Suprapubic skin (tissue), 4 donors: ENCODE measurements at regions not wholly inside any gene's neighbourhood (a gene's known extent, or its start where the extent isn't known, plus 50 kb on each side); places are given as distances from the start of the nearest gene placed in this dataset.

ENCODE experiments used
- DNase-seq, 2 donors: peaks; one replicate each; pipeline ENCODE4 v3.0.0-alpha.2; 2019; ENCODE audit warnings: low spot score in 2 of 2
- H3K27ac ChIP-seq: fragments of 200-600 bp; sonication (generic); one replicate; pipeline ENCODE4 v1.5.1; 2019
- H3K27me3 ChIP-seq: fragments of 200-600 bp; sonication (generic); one replicate; pipeline ENCODE4 v1.5.1; 2019
- H3K36me3 ChIP-seq: fragments of 200-600 bp; sonication (generic); one replicate; pipeline ENCODE4 v1.5.1; 2019
- H3K4me1 ChIP-seq: fragments of 200-600 bp; sonication (generic); one replicate; pipeline ENCODE4 v1.5.1; 2019
- H3K4me3 ChIP-seq: fragments of 200-600 bp; sonication (generic); one replicate; pipeline ENCODE4 v1.5.1; 2019; ENCODE audit warnings: mild to moderate bottlenecking
- H3K9me3 ChIP-seq: fragments of 200-600 bp; sonication (generic); one replicate; pipeline ENCODE4 v1.5.1; 2019
- EP300 ChIP-seq: sonication (generic); formaldehyde crosslinking; IDR thresholded peaks from one replicate; pipeline ENCODE4 v1.6.1; 2017; ENCODE audit warnings: antibody characterized with exemption
- POLR2A ChIP-seq, 2 donors: fragments of 450-650 bp; IDR thresholded peaks; one replicate each; pipeline ENCODE4 v1.6.1; 2017; ENCODE audit warnings: antibody characterized with exemption in 2 of 2, mild to moderate bottlenecking in 2 of 2, moderate library complexity in 2 of 2
- POLR2AphosphoS5 ChIP-seq, 3 donors: sonication (generic); formaldehyde crosslinking; IDR thresholded peaks; one replicate each; pipeline ENCODE4 v1.6.1; 2017; ENCODE audit warnings: antibody characterized with exemption in 3 of 3
- WGBS: methylation state at CpG from one replicate; pipeline ENCODE4 v1.1.5; 2018; 5-methylcytosine and 5-hydroxymethylcytosine counted together
- TF ChIP-seq, protein P1 (sequence below), 2 donors: fragments of 200-600 bp in 1 of 2; fragments of 450-650 bp in 1 of 2; sonication (generic) in 1 of 2; IDR thresholded peaks; one replicate each; pipeline ENCODE4 v1.5.1; 2016 to 2019; ENCODE audit warnings: antibody characterized with exemption in 2 of 2, mild to moderate bottlenecking in 1 of 2, moderate library complexity in 1 of 2

DNA sequence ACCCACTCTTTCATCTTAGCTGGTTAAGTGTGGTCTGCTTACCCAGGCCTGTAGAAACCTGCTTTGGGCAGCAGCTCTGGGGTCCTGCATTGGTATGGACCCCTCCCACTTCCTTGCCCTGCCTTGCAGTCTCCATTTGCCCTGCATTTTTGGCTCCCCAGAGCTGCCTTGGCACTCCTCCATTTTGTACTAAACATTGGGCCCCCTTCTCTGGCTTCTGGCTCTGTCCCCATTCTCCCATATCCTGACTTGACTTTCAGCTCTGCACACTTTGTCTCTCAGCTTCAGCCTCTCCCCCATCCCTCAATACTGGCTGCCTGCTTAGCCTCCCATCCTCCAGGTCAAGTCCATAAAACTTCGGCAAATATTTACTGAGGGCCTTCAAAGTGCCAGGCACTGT is 145.5 kb upstream of the PELI1 start:
- Histone ChIP-seq H3K27ac (no peak overlapping the region), H3K9me3 (no peaks in the 10 kb centered on the region), H3K27me3 (no peaks in the 10 kb centered on the region), H3K36me3 (no peaks in the 10 kb centered on the region), H3K4me1 (peaks cover 2% of the 10 kb centered on the region), H3K4me3 (no peak overlapping the region)
- TF ChIP-seq EP300 (no peak), POLR2AphosphoS5 (IDR thresholded peaks at IDR 0.05) (no peak), POLR2A (IDR thresholded peaks at IDR 0.05) (no peak)
- TF ChIP-seq, protein P1, sequence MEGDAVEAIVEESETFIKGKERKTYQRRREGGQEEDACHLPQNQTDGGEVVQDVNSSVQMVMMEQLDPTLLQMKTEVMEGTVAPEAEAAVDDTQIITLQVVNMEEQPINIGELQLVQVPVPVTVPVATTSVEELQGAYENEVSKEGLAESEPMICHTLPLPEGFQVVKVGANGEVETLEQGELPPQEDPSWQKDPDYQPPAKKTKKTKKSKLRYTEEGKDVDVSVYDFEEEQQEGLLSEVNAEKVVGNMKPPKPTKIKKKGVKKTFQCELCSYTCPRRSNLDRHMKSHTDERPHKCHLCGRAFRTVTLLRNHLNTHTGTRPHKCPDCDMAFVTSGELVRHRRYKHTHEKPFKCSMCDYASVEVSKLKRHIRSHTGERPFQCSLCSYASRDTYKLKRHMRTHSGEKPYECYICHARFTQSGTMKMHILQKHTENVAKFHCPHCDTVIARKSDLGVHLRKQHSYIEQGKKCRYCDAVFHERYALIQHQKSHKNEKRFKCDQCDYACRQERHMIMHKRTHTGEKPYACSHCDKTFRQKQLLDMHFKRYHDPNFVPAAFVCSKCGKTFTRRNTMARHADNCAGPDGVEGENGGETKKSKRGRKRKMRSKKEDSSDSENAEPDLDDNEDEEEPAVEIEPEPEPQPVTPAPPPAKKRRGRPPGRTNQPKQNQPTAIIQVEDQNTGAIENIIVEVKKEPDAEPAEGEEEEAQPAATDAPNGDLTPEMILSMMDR (IDR thresholded peaks at IDR 0.05), result no peak
- DNase-seq, result no peak
- 91% methylated on average over 1 of the region's 1 CpG for WGBS

DNA sequence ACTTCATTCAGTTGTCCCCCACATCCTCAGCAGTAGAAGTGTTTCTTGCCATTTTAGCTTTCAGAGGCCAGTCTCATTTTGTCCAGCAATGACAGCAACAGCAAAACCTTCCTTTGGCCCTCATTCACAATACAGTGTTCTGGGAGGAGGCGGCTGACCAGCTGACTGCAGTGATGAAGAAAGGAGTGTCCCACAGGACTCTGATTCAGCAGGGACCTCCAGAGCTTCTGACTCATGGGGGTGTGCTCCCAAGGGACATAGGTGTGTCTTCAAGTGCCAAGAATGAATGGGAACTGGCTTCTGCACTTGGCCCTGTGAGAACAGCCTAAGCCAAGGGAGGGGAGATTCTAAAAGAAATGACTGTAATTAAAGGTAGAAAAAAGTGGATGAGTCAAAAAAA is 147.0 kb upstream of the PELI1 start:
- Histone ChIP-seq H3K27ac (no peak overlapping the region), H3K27me3 (no peaks in the 10 kb centered on the region)
- 85% methylated on average over 1 of the region's 1 CpG for WGBS

DNA sequence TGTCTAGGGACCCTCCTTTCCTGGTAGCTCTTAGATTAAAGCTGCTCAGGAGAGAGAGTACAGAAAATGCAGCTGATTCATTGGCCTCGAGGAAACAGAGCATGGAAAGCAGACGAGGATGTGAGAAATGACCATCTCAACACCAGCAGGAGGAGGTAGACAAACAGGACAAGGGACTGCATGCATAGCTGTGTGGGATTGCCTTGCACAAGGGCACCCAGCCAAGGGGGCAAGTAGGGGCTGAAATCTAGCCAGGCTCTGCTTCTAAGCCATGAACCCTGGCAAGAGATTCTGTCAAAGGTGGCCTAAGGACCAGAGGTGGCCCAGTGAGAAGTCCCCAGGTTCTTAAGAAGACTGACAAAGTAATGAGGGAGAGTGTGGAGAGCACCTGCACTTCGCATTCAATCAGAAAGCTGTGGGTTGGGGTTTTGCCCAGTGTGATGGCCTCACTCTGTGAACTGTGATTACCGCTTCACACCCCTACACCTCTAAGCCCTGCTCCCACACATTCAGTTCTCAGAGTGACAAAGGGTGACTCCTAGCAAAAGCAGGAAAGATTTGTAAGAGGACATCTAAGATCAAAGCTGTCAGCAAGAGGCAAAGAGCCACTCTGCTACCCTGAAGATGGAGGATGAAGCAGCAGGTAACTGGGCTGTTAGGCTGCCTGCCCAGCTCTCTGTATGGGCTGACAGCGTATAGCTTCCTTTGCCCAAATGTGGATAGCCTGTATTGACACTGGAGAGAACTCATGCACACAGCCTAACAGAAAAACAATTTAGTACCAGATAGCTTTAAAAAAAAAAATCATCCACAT is 151.3 kb upstream of the PELI1 start:
- no peak overlapping the region for H3K27ac ChIP-seq
- DNase-seq, result no peak
- no peaks in the 10 kb centered on the region for H3K4me1 ChIP-seq
- TF ChIP-seq POLR2AphosphoS5 (IDR thresholded peaks at IDR 0.05), result no peak
- no peak for TF ChIP-seq EP300
- TF ChIP-seq, protein P1 (IDR thresholded peaks at IDR 0.05), result no peak
- no peak for TF ChIP-seq POLR2A (IDR thresholded peaks at IDR 0.05)
- H3K36me3 ChIP-seq, result no peaks in the 10 kb centered on the region
- H3K9me3 ChIP-seq, result no peaks in the 10 kb centered on the region
- 72% methylated on average over 5 of the region's 5 CpGs for WGBS
- H3K27me3 ChIP-seq, result no peaks in the 10 kb centered on the region
- no peak overlapping the region for H3K4me3 ChIP-seq

More for the DNA sequence above, 147.0 kb upstream of the PELI1 start:
- Histone ChIP-seq H3K36me3 (no peaks in the 10 kb centered on the region), H3K4me3 (no peak overlapping the region), H3K4me1 (no peaks in the 10 kb centered on the region), H3K9me3 (no peaks in the 10 kb centered on the region)
- no peak for DNase-seq
- TF ChIP-seq EP300 (no peak), POLR2AphosphoS5 (IDR thresholded peaks at IDR 0.05) (no peak), POLR2A (IDR thresholded peaks at IDR 0.05) (no peak)
- TF ChIP-seq, protein P1 (IDR thresholded peaks at IDR 0.05), result no peak

DNA sequence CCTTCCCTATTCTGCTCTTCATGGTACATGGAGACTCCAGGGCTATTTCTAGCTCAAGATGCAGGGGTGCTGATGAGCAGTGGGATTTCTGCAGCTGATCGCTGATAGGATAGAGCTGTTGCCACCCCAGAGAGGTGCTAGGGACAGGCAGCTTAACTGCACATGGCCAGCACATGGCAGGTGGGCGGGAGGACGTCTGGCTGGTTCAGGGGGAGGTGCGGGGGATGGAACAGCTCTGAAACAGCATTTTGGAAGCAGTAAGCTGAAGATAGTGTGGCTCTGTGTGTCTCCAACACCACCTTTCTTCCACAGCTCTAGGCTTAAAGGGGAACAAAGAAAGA is 151.9 kb upstream of the PELI1 start:
- WGBS, result 56% methylated on average over 4 of the region's 4 CpGs
- Histone ChIP-seq H3K4me3 (no peak overlapping the region), H3K27me3 (no peaks in the 10 kb centered on the region), H3K9me3 (no peaks in the 10 kb centered on the region), H3K4me1 (no peaks in the 10 kb centered on the region), H3K27ac (no peak overlapping the region), H3K36me3 (no peaks in the 10 kb centered on the region)
- TF ChIP-seq POLR2A (IDR thresholded peaks at IDR 0.05) (no peak), POLR2AphosphoS5 (IDR thresholded peaks at IDR 0.05) (no peak), EP300 (no peak)
- TF ChIP-seq, protein P1 (IDR thresholded peaks at IDR 0.05), result no peak
- DNase-seq, result no peak

DNA sequence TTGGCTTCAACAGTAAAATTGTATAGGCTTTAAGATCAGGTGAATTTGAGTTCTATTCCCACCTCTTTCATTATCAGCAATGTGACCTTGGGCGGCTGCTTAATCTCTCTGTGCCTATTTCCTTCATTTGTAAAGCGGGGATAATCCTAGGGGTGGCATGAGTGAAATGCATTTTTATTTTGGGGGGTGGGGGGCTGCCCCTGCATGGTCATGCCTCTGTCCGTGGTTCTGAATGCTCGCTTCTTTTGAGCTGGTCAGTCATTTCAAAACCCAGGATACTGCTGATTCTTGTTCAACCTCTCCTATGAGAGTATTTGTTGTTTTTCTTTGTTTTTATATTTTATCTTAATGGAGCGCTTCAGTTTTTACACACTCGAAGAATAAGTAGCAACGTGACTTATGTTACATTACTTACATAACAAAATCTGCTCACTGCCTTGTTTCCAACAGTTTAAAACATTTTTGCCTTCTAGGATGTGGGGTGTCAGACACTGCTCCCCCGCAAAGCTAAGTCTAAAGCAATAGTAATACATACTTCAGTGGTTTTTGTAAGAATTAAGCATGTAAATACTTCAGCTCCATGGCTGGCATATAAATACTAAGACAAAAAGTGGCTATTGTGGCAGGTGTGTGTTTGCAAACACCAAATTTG is 152.6 kb upstream of the PELI1 start:
- H3K27ac ChIP-seq, result no peak overlapping the region
- no peaks in the 10 kb centered on the region for H3K9me3 ChIP-seq
- no peak overlapping the region for H3K4me3 ChIP-seq
- DNase-seq, result no peak
- H3K36me3 ChIP-seq, result no peaks in the 10 kb centered on the region
- TF ChIP-seq POLR2A (IDR thresholded peaks at IDR 0.05), result no peak
- no peak for TF ChIP-seq POLR2AphosphoS5 (IDR thresholded peaks at IDR 0.05)
- TF ChIP-seq, protein P1 (IDR thresholded peaks at IDR 0.05), result no peak
- TF ChIP-seq EP300, result no peak
- H3K4me1 ChIP-seq, result no peaks in the 10 kb centered on the region
- H3K27me3 ChIP-seq, result no peaks in the 10 kb centered on the region
- 92% methylated on average over 8 of the region's 8 CpGs for WGBS
